ENCODE measurements at regions not wholly inside any gene's neighbourhood (a gene's known extent, or its start where the extent isn't known, plus 50 kb on each side); places are given as distances from the start of the nearest gene placed in this dataset.

- TF ChIP-seq EZH2 (IDR thresholded peaks at IDR 0.05), result no peak
- no peak for TF ChIP-seq POLR2AphosphoS5 (IDR thresholded peaks at IDR 0.05; ENCODE audit: borderline replicate concordance, low read depth, low read length)
- TF ChIP-seq FOXP2 (optimal IDR thresholded peaks at IDR 0.05; ENCODE audit: control extremely low read depth, extremely low read length, insufficient read depth), result no peak
Measured at GRCh38 chr3:22358334-22358733, 607.3 kb upstream of the ZNF385D start.

All from SK-N-MC (cell line).